ENCODE measurements at regions not wholly inside any gene's neighbourhood (a gene's known extent, or its start where the extent isn't known, plus 50 kb on each side); places are given as distances from the start of the nearest gene placed in this dataset.
"Not testable (repeated sequence)": the region's sequence is repeated elsewhere in the genome, so short reads cannot be mapped to it uniquely, and the experiment has no call there.

GRCh38 chr3:177871267-177871666, 665.0 kb upstream of the KCNMB2 start:
- TF ChIP-seq CTCF, POLR2A (IDR thresholded peaks at IDR 0.05): not testable (repeated sequence)
